HepG2 (cell line): ENCODE measurements at regions not wholly inside any gene's neighbourhood (a gene's known extent, or its start where the extent isn't known, plus 50 kb on each side); places are given as distances from the start of the nearest gene placed in this dataset.

Source experiments
- ADNP ChIP-seq: sonication (generic); formaldehyde crosslinking; IDR thresholded peaks from 2 replicates; pipeline ENCODE4 v1.4.0; 2020; ENCODE audit warnings: missing genetic modification reagents
- GABPA ChIP-seq, 2 experiments: IDR thresholded peaks; 2 replicates each; pipeline ENCODE4 v1.6.1; 2011 to 2016; ENCODE audit warnings: low read depth in 2 of 2, low read length in 1 of 2, missing biosample characterization in 1 of 2, missing genetic modification characterization in 1 of 2
- GATAD2A ChIP-seq: IDR thresholded peaks from 2 replicates; pipeline ENCODE4 v1.6.1; 2016
- HOMEZ ChIP-seq: IDR thresholded peaks from 2 replicates; pipeline ENCODE4 v1.6.1; 2016; ENCODE audit warnings: low read depth
- IKZF4 ChIP-seq: sonication (generic); formaldehyde crosslinking; IDR thresholded peaks from 2 replicates; pipeline ENCODE4 v1.5.1; 2020; ENCODE audit warnings: borderline replicate concordance, mild to moderate bottlenecking, low read depth, missing genetic modification reagents; ENCODE audit errors: not compliant biosample characterization
- IKZF5 ChIP-seq: IDR thresholded peaks from 2 replicates; pipeline ENCODE4 v1.6.1; 2018; ENCODE audit warnings: missing genetic modification reagents, mild to moderate bottlenecking, missing compliant biosample characterization
- MAFK ChIP-seq, 2 experiments: IDR thresholded peaks in 1 of 2; conservative IDR thresholded peaks in 1 of 2; 2 replicates each; pipeline ENCODE4 v1.6.1; 2011; ENCODE audit warnings: improper control_type of control experiment in 2 of 2, low read length in 2 of 2
- MED13 ChIP-seq: sonication (generic); formaldehyde crosslinking; IDR thresholded peaks from 2 replicates; pipeline ENCODE4 v1.5.0; 2020; ENCODE audit warnings: missing genetic modification reagents
- MXD3 ChIP-seq: IDR thresholded peaks from 2 replicates; pipeline ENCODE4 v1.6.1; 2016; ENCODE audit warnings: mild to moderate bottlenecking, missing biosample characterization, missing genetic modification reagents
- NFATC3 ChIP-seq: sonication (generic); formaldehyde crosslinking; IDR thresholded peaks from 2 replicates; pipeline ENCODE4 v1.5.1; 2020; ENCODE audit warnings: mild to moderate bottlenecking, missing genetic modification reagents
- NONO ChIP-seq, 2 experiments: fragments of 450-650 bp in 1 of 2; sonication (generic) in 1 of 2; formaldehyde crosslinking in 1 of 2; IDR thresholded peaks in 1 of 2; conservative IDR thresholded peaks in 1 of 2; 2 replicates each; pipeline versions ENCODE4 v1.6.1 to v1.8.0; 2017 to 2022; ENCODE audit warnings: mild to moderate bottlenecking in 1 of 2, missing genetic modification reagents in 1 of 2, moderate library complexity in 1 of 2
- SRSF4 ChIP-seq: fragments of 200-400 bp; formaldehyde crosslinking; IDR thresholded peaks from one replicate; pipeline ENCODE4 v1.6.1; 2018; ENCODE audit warnings: mild to moderate bottlenecking, low read depth, low read length, moderate library complexity; ENCODE audit not compliant: poor library complexity, severe bottlenecking
- TBX3 ChIP-seq: fragments of 450-650 bp; IDR thresholded peaks from 2 replicates; pipeline ENCODE4 v1.6.1; 2017; ENCODE audit warnings: antibody characterized with exemption, mild to moderate bottlenecking, inconsistent platforms, borderline replicate concordance
- THRA ChIP-seq: sonication (generic); formaldehyde crosslinking; IDR thresholded peaks from 2 replicates; pipeline ENCODE4 v1.4.0; 2020; ENCODE audit warnings: missing genetic modification reagents, borderline replicate concordance
- YEATS2 ChIP-seq: sonication (generic); formaldehyde crosslinking; IDR thresholded peaks from 2 replicates; pipeline ENCODE4 v1.4.0; 2020; ENCODE audit warnings: missing genetic modification reagents, borderline replicate concordance
- ZBTB7A ChIP-seq: sonication (generic); formaldehyde crosslinking; IDR thresholded peaks from 2 replicates; pipeline ENCODE4 v1.8.0; 2022; ENCODE audit warnings: mild to moderate bottlenecking, missing genetic modification reagents
- ZNF281 ChIP-seq: sonication (generic); formaldehyde crosslinking; IDR thresholded peaks from 2 replicates; pipeline ENCODE4 v1.4.0; 2020; ENCODE audit warnings: missing genetic modification reagents, borderline replicate concordance
- ZNF576 ChIP-seq: sonication (generic); formaldehyde crosslinking; IDR thresholded peaks from 2 replicates; pipeline ENCODE4 v1.4.0; 2020; ENCODE audit warnings: mild to moderate bottlenecking, missing genetic modification reagents
- ZNF607 ChIP-seq: sonication (generic); formaldehyde crosslinking; IDR thresholded peaks from 2 replicates; pipeline ENCODE4 v1.5.1; 2020; ENCODE audit warnings: missing genetic modification reagents, mild to moderate bottlenecking, borderline replicate concordance
- ZNF784 ChIP-seq: sonication (generic); formaldehyde crosslinking; IDR thresholded peaks from 2 replicates; pipeline ENCODE4 v1.5.1; 2020; ENCODE audit warnings: missing genetic modification reagents, mild to moderate bottlenecking, borderline replicate concordance

- TF ChIP-seq ZNF784 (CRISPR knock-in tag): no peak
- TF ChIP-seq YEATS2 (CRISPR knock-in tag): no peak
- TF ChIP-seq HOMEZ (CRISPR knock-in tag): peak; percentile 77; the same call in 1 of the 2 replicates
- no peak for TF ChIP-seq IKZF4 (CRISPR knock-in tag)
- no peak for TF ChIP-seq GABPA (IDR thresholded peaks at IDR 0.05; ENCODE audit: low read depth, low read length)
- TF ChIP-seq GABPA (CRISPR knock-in tag; IDR thresholded peaks at IDR 0.05; ENCODE audit: low read depth): no peak
- no peak for TF ChIP-seq MAFK (conservative IDR thresholded peaks at IDR 0.05 in 1 of 2, IDR thresholded peaks at IDR 0.05 in 1 of 2; ENCODE audit: low read length in 2 of 2)
- no peak for TF ChIP-seq NFATC3
- peak; percentile 87 for TF ChIP-seq ZBTB7A
- peak; percentile 76 for TF ChIP-seq GATAD2A (CRISPR knock-in tag)
- TF ChIP-seq SRSF4: no peak
- no peak for TF ChIP-seq NONO (IDR thresholded peaks at IDR 0.05)
- TF ChIP-seq NONO (CRISPR knock-in tag; conservative IDR thresholded peaks at IDR 0.05): peak; percentile 43; the same call in 1 of the 2 replicates
- TF ChIP-seq IKZF5 (CRISPR knock-in tag): no peak
- no peak for TF ChIP-seq ZNF576 (CRISPR knock-in tag)
- no peak for TF ChIP-seq THRA (CRISPR knock-in tag)
- no peak for TF ChIP-seq ZNF607 (CRISPR knock-in tag)
- no peak for TF ChIP-seq ADNP (CRISPR knock-in tag)
- no peak; the same call in 1 of the 2 replicates for TF ChIP-seq TBX3
- no peak for TF ChIP-seq MXD3 (CRISPR knock-in tag)
- TF ChIP-seq MED13: no peak
- TF ChIP-seq ZNF281 (CRISPR knock-in tag): peak; percentile 22; the same call in 1 of the 2 replicates
Measured at GRCh38 chr10:91705948-91706670, 73.2 kb upstream of the PPP1R3C start (continued).
